Neural cell (in vitro differentiated cells): ENCODE measurements at regions not wholly inside any gene's neighbourhood (a gene's known extent, or its start where the extent isn't known, plus 50 kb on each side); places are given as distances from the start of the nearest gene placed in this dataset.

ENCODE experiments used
- EP300 ChIP-seq: fragments of 450-650 bp; conservative IDR thresholded peaks from 2 replicates; pipeline ENCODE4 v1.6.1; 2014; ENCODE audit warnings: antibody characterized with exemption, mild to moderate bottlenecking, moderate library complexity; ENCODE audit not compliant: poor library complexity, severe bottlenecking
- EZH2 ChIP-seq: fragments of 200-600, 300-800 bp; shearing (Covaris generic), sonication (generic); IDR thresholded peaks from 2 replicates; pipeline ENCODE4 v1.6.1; 2014; ENCODE audit warnings: antibody characterized with exemption, low read length, borderline replicate concordance, mild to moderate bottlenecking; ENCODE audit not compliant: insufficient read depth, poor library complexity, severe bottlenecking
- MXI1 ChIP-seq: fragments of 450-650 bp; conservative IDR thresholded peaks from 2 replicates; pipeline ENCODE4 v1.6.1; 2014; ENCODE audit warnings: antibody characterized with exemption, mild to moderate bottlenecking; ENCODE audit not compliant: poor library complexity, severe bottlenecking
- POLR2AphosphoS5 ChIP-seq: IDR thresholded peaks from 2 replicates; pipeline ENCODE4 v1.6.1; 2012
- RAD21 ChIP-seq: fragments of 450-650 bp; conservative IDR thresholded peaks from 2 replicates; pipeline ENCODE4 v1.6.1; 2014; ENCODE audit warnings: antibody characterized with exemption, mild to moderate bottlenecking, moderate library complexity
- REST ChIP-seq: IDR thresholded peaks from 2 replicates; pipeline ENCODE4 v1.6.1; 2012; ENCODE audit warnings: borderline replicate concordance
- SMC3 ChIP-seq: fragments of 450-650 bp; conservative IDR thresholded peaks from 2 replicates; pipeline ENCODE4 v1.6.1; 2014; ENCODE audit warnings: antibody characterized with exemption, mild to moderate bottlenecking, moderate library complexity; ENCODE audit not compliant: poor library complexity
- TF ChIP-seq, protein P1 (sequence below): fragments of 450-650 bp; IDR thresholded peaks from 2 replicates; pipeline ENCODE4 v1.5.1; 2014; ENCODE audit warnings: antibody characterized with exemption, mild to moderate bottlenecking, moderate library complexity; ENCODE audit not compliant: poor library complexity, severe bottlenecking

DNA sequence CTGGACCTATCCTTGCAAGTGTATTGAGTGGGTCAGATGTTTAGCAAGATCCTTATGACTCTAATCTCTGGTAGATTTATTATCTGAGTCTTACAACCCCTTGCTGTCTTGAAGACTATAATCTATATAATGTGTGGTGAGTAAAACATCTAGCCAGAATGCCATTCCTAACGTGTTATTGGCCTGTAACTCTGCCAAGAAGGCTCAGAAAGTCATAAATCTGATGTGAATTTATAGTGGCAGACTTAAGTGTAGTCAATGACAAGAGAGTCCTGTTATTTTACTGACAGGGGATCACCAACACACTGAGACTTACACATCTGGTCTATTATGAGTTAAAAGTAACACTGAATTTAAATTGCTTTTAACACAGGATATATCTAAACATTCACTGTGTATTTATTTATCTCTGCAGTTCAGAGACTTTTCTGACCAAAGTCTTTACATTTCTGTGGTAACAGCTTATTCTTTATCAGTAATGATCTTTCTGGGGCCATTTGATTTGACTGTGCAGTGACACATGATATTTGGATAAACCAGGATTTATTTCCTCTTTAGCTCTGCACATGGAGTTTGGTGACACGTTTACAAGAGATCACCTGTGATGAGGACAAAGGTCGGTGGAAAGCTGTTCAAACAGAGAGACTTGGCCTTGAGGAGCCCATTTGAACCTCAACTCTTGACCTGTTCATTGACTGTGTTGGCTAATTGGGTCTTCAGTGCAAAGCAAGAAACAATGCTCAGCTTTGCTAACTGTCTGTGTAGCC is 415.8 kb downstream of the STIM2 start:
- TF ChIP-seq, protein P1, sequence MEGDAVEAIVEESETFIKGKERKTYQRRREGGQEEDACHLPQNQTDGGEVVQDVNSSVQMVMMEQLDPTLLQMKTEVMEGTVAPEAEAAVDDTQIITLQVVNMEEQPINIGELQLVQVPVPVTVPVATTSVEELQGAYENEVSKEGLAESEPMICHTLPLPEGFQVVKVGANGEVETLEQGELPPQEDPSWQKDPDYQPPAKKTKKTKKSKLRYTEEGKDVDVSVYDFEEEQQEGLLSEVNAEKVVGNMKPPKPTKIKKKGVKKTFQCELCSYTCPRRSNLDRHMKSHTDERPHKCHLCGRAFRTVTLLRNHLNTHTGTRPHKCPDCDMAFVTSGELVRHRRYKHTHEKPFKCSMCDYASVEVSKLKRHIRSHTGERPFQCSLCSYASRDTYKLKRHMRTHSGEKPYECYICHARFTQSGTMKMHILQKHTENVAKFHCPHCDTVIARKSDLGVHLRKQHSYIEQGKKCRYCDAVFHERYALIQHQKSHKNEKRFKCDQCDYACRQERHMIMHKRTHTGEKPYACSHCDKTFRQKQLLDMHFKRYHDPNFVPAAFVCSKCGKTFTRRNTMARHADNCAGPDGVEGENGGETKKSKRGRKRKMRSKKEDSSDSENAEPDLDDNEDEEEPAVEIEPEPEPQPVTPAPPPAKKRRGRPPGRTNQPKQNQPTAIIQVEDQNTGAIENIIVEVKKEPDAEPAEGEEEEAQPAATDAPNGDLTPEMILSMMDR = no peak
- TF ChIP-seq EZH2 (no peak), EP300 (no peak), RAD21 (no peak), MXI1 (no peak), REST (no peak), POLR2AphosphoS5 (no peak), SMC3 (no peak)
